ENCODE measurements at regions not wholly inside any gene's neighbourhood (a gene's known extent, or its start where the extent isn't known, plus 50 kb on each side); places are given as distances from the start of the nearest gene placed in this dataset.

GRCh38 chr15:98581715-98582114, 66.6 kb upstream of the IGF1R start:
- ATAC-seq (no peak), DNase-seq (no peak)
- intact Hi-C loops (cut with DNase I), result no loop called here

GRCh38 chr15:98582900-98583554, 65.3 kb upstream of the IGF1R start:
- intact Hi-C loops (cut with DNase I), result no loop called here
- no peak for DNase-seq
- ATAC-seq, result no peak

- DNase-seq (no peak), ATAC-seq (no peak)
- intact Hi-C loops (cut with DNase I), result no loop called here
These were observed 64.4 kb upstream of the IGF1R start for GRCh38 chr15:98583771-98584430.

DNA sequence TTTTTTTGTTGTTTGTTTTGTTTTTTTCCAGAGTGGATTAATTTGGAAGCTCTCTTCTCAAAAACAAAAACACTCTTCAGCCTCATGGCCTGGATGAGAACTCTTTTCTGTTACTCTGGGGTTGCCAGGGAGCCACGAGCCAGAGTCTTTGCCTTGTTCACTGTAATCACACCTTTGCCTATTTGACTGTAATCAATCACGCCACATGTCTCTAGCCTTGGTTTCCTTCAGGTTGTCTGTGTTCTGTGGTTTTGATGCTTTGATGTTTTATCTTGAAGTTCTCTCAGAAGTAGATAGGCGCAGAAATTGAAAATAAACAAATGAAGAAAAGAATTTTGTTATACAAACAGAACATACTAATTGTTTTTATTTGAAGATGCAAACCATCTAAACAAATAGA, 62.3 kb upstream of the IGF1R start:
- intact Hi-C loops (cut with DNase I), result no loop called here
- ATAC-seq (no peak), DNase-seq (no peak)

DNA sequence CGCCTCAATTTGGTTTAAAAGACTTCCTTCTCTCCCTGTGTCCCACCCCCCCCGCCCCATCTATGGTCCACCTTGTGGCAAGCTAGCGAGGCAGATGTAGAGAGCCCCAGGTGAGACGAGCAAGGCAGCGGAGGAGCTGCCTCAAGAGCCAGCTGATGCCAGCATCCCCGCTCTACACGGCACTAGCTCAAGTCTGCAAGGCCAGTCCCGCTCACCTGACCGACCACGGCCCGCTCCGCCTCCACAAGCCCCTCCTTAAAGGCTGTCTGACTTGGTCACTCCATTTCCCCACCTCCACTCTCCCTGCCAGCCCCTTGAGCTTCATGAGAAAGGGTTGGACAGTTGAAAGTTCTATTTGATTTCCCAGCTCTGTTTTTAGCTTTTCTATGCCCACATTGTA, 56.2 kb upstream of the IGF1R start:
- DNase-seq (no peak), ATAC-seq (no peak)
- intact Hi-C loops (cut with DNase I), result no loop called here

DNA sequence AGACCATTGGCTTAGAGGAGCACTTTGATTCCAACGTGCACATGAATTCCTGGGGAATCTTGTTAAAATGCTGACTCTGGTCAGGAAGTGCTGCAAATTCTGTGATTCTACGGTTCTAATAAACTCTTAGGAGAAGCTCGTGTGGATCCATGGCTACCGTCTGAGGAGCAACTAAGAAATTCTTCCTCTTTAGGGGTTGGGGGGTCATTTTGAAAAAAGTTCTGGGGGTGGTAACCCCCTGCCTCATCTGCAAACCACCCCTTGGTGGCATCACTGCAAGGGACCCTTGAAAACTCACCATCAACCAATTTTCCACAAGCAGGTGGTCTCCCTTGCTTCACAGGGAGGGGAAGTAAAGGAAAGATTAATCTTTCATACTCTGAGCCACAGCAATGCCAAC, 52.2 kb upstream of the IGF1R start:
- intact Hi-C loops (cut with DNase I), result no loop called here
- DNase-seq (no peak), ATAC-seq (no peak)

DNA sequence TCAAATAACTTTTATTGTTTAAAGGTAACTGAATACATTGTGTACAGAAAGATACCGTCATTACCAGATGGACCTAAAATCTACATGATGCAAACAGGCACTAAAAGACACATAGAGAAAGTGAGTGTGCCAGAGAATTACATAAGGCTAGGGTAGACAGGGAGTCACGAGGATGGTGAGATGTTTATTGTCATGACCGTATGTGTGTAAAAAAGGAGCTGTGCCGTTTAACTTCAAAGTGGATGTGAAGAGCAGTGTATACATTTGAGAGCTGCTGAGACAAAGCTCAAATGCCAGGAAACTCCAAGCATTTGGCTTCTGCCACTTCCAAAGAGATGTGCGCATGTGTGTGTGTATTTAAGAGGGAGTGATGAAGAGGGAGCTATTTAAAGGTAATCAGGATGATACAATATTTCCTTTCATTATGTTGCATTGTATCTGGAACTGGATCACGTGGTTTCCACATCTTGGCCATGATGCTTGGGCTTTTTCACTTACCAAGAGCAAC, 51.4 kb upstream of the IGF1R start:
- DNase-seq (no peak), ATAC-seq (no peak)

DNA sequence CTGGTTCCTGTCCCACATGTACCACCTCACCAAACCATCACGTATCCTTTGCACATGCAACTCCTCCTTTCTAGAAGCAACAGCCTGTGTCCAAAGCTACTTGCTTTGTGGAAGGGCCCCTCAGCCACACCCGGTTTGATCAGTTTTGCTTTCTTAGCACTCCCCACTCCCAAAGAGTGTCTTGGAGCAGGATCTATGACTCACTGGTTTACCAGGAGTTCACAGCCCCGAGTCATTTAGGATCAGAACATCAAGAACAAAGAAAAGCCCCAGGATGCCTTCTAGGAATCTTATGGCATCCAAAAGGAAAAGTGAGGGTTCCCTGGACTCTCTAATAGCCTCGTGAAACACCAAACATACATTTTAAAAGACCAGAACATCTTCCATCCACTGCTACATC, 50.7 kb upstream of the IGF1R start:
- DNase-seq, result no peak
- intact Hi-C loops (cut with DNase I), result no loop called here

More for the DNA sequence above, 51.4 kb upstream of the IGF1R start:
- intact Hi-C loops (cut with DNase I), result no loop called here

More for the DNA sequence above, 50.7 kb upstream of the IGF1R start:
- no peak for ATAC-seq
